ENCODE measurements at regions not wholly inside any gene's neighbourhood (a gene's known extent, or its start where the extent isn't known, plus 50 kb on each side); places are given as distances from the start of the nearest gene placed in this dataset.

GRCh38 chr5:14054965-14055963, 87.9 kb upstream of the TRIO start:
- Histone ChIP-seq H3K9me3 (no peaks in the 10 kb centered on the region), H3K4me3 (no peak overlapping the region), H3K4me1 (no peaks in the 10 kb centered on the region), H3K27me3 (replicated peaks in 1 of 7) (no peaks in the 10 kb centered on the region), H3K27ac (no peak overlapping the region), H3K36me3 (no peaks in the 10 kb centered on the region)
- no peak for DNase-seq
- WGBS, 5 donors = 70 to 84% (median 79%) methylated on average over 9 of the region's 9 CpGs
- intact Hi-C loops (cut with DNase I; ENCODE audit: low total_unique reads) = no loop called here
- no peak for TF ChIP-seq POLR2AphosphoS5 (IDR thresholded peaks at IDR 0.05)
- no peak for TF ChIP-seq POLR2A (IDR thresholded peaks at IDR 0.05)

- Histone ChIP-seq H3K27me3 (replicated peaks in 1 of 7) (no peaks in the 10 kb centered on the region), H3K9me3 (peaks cover 0 to 3% (median 0%) of the 10 kb centered on the region in 8 donors), H3K36me3 (no peaks in the 10 kb centered on the region), H3K4me3 (no peak overlapping the region), H3K27ac (no peak overlapping the region), H3K4me1 (no peaks in the 10 kb centered on the region)
- WGBS, 5 donors = 85 to 90% (median 88%) methylated on average over 9 of the region's 9 CpGs
- intact Hi-C loops (cut with DNase I; ENCODE audit: low total_unique reads) = no loop called here
- DNase-seq = no peak
- no peak for TF ChIP-seq POLR2AphosphoS5 (IDR thresholded peaks at IDR 0.05)
- no peak for TF ChIP-seq POLR2A (IDR thresholded peaks at IDR 0.05)
- TF ChIP-seq CTCF (IDR thresholded peaks at IDR 0.05 in 8 of 11, conservative IDR thresholded peaks at IDR 0.05 in 3 of 11) = no peak
These were observed 88.9 kb upstream of the TRIO start for GRCh38 chr5:14054111-14054854.

GRCh38 chr5:14050821-14051220, 92.3 kb upstream of the TRIO start:
- H3K27ac ChIP-seq = no peak overlapping the region
- peaks cover 0 to 14% (median 0%) of the 10 kb centered on the region in 8 donors for H3K9me3 ChIP-seq
- WGBS, 5 donors = 57 to 76% (median 70%) methylated on average over 4 of the region's 4 CpGs
- H3K4me1 ChIP-seq = no peaks in the 10 kb centered on the region
- intact Hi-C loops (cut with DNase I; ENCODE audit: low total_unique reads) = no loop called here
- no peaks in the 10 kb centered on the region for H3K36me3 ChIP-seq
- DNase-seq = no peak
- TF ChIP-seq POLR2AphosphoS5 (IDR thresholded peaks at IDR 0.05) = no peak
- no peak for TF ChIP-seq CTCF (IDR thresholded peaks at IDR 0.05 in 8 of 11, conservative IDR thresholded peaks at IDR 0.05 in 3 of 11)
- TF ChIP-seq POLR2A (IDR thresholded peaks at IDR 0.05) = no peak
- no peak overlapping the region for H3K4me3 ChIP-seq
- no peaks in the 10 kb centered on the region for H3K27me3 ChIP-seq (replicated peaks in 1 of 7)

- no peak for DNase-seq
- no peak for TF ChIP-seq POLR2A (IDR thresholded peaks at IDR 0.05)
- no peak for TF ChIP-seq POLR2AphosphoS5 (IDR thresholded peaks at IDR 0.05)
- no peak for TF ChIP-seq CTCF (IDR thresholded peaks at IDR 0.05 in 8 of 11, conservative IDR thresholded peaks at IDR 0.05 in 3 of 11)
- Histone ChIP-seq H3K9me3 (peaks cover 0 to 14% (median 0%) of the 10 kb centered on the region in 8 donors), H3K4me3 (no peak overlapping the region), H3K36me3 (no peaks in the 10 kb centered on the region), H3K27ac (no peak overlapping the region), H3K4me1 (no peaks in the 10 kb centered on the region), H3K27me3 (replicated peaks in 1 of 7) (no peaks in the 10 kb centered on the region)
- intact Hi-C loops (cut with DNase I; ENCODE audit: low total_unique reads) = no loop called here
These were observed 94.7 kb upstream of the TRIO start for GRCh38 chr5:14048434-14048833.

Data from spleen (tissue), 11 donors.